ENCODE measurements at regions not wholly inside any gene's neighbourhood (a gene's known extent, or its start where the extent isn't known, plus 50 kb on each side); places are given as distances from the start of the nearest gene placed in this dataset.

GRCh38 chr2:15736396-15737180 lies 144.9 kb downstream of the DDX1 start:
- H3K36me3 ChIP-seq = no peaks in the 10 kb centered on the region
- no peak overlapping the region for H3K4me3 ChIP-seq
- ATAC-seq (ENCODE audit: insufficient number of reproducible peaks, low FRiP score, low read depth) = no peak
- no peak overlapping the region for H3K27ac ChIP-seq
- H3K9me3 ChIP-seq = no peaks in the 10 kb centered on the region
- no peaks in the 10 kb centered on the region for H3K27me3 ChIP-seq (replicated peaks; ENCODE audit: insufficient read depth)
- no peak for TF ChIP-seq CTCF (IDR thresholded peaks at IDR 0.05)
- DNase-seq (ENCODE audit: low spot score) = no peak
- H3K4me1 ChIP-seq (ENCODE audit: control insufficient read depth in 1 of 2, low read depth in 2 of 2) = peaks cover 16 to 30% of the 10 kb centered on the region in 2 donors

GRCh38 chr2:15737314-15738224 lies 145.9 kb downstream of the DDX1 start:
- no peak for TF ChIP-seq CTCF (IDR thresholded peaks at IDR 0.05)
- Histone ChIP-seq H3K27me3 (replicated peaks; ENCODE audit: insufficient read depth) (no peaks in the 10 kb centered on the region), H3K9me3 (no peaks in the 10 kb centered on the region), H3K4me1 (ENCODE audit: control insufficient read depth in 1 of 2, low read depth in 2 of 2) (peaks cover 15 to 30% of the 10 kb centered on the region in 2 donors), H3K4me3 (no peak overlapping the region), H3K36me3 (no peaks in the 10 kb centered on the region), H3K27ac (no peak overlapping the region)
- no peak for DNase-seq (ENCODE audit: low spot score)
- ATAC-seq (ENCODE audit: insufficient number of reproducible peaks, low FRiP score, low read depth) = no peak

- Histone ChIP-seq H3K4me1 (ENCODE audit: control insufficient read depth in 1 of 2, low read depth in 2 of 2) (peaks cover 13 to 27% of the 10 kb centered on the region in 2 donors), H3K27ac (no peak overlapping the region), H3K4me3 (no peak overlapping the region), H3K36me3 (no peaks in the 10 kb centered on the region), H3K9me3 (no peaks in the 10 kb centered on the region), H3K27me3 (replicated peaks; ENCODE audit: insufficient read depth) (no peaks in the 10 kb centered on the region)
- no peak for DNase-seq (ENCODE audit: low spot score)
- no peak for TF ChIP-seq CTCF (IDR thresholded peaks at IDR 0.05)
- ATAC-seq (ENCODE audit: insufficient number of reproducible peaks, low FRiP score, low read depth) = no peak
Observed at GRCh38 chr2:15738225-15738546, 146.5 kb downstream of the DDX1 start.

- TF ChIP-seq CTCF (IDR thresholded peaks at IDR 0.05) = no peak
- H3K27ac ChIP-seq = no peak overlapping the region
- H3K4me1 ChIP-seq (ENCODE audit: control insufficient read depth in 1 of 2, low read depth in 2 of 2) = peaks cover 8 to 20% of the 10 kb centered on the region in 2 donors
- no peaks in the 10 kb centered on the region for H3K36me3 ChIP-seq
- no peaks in the 10 kb centered on the region for H3K27me3 ChIP-seq (replicated peaks; ENCODE audit: insufficient read depth)
- H3K4me3 ChIP-seq = no peak overlapping the region
- DNase-seq (ENCODE audit: low spot score) (no peak), ATAC-seq (ENCODE audit: insufficient number of reproducible peaks, low FRiP score, low read depth) (no peak)
- H3K9me3 ChIP-seq = no peaks in the 10 kb centered on the region
Observed at GRCh38 chr2:15738943-15739342, 147.3 kb downstream of the DDX1 start.

GRCh38 chr2:15744820-15745219 lies 153.2 kb downstream of the DDX1 start:
- Histone ChIP-seq H3K4me3 (no peak overlapping the region), H3K9me3 (no peaks in the 10 kb centered on the region), H3K27ac (no peak overlapping the region), H3K36me3 (no peaks in the 10 kb centered on the region), H3K4me1 (ENCODE audit: control insufficient read depth in 1 of 2, low read depth in 2 of 2) (peaks cover 5 to 28% of the 10 kb centered on the region in 2 donors), H3K27me3 (replicated peaks; ENCODE audit: insufficient read depth) (no peaks in the 10 kb centered on the region)
- no peak for TF ChIP-seq CTCF (IDR thresholded peaks at IDR 0.05)
- no peak for ATAC-seq (ENCODE audit: insufficient number of reproducible peaks, low FRiP score, low read depth)
- DNase-seq (ENCODE audit: low spot score) = no peak

All from thoracic aorta (tissue), 2 donors.